HepG2 (cell line): ENCODE measurements at regions not wholly inside any gene's neighbourhood (a gene's known extent, or its start where the extent isn't known, plus 50 kb on each side); places are given as distances from the start of the nearest gene placed in this dataset.
A peak's percentile ranks its signal among the peaks of the same experiment; 100 is the strongest.

Experiments
- CENPBD1 ChIP-seq: sonication (generic); formaldehyde crosslinking; IDR thresholded peaks from 2 replicates; pipeline ENCODE4 v1.8.0; 2022; ENCODE audit warnings: missing genetic modification reagents, low read depth, mild to moderate bottlenecking, borderline replicate concordance
- DR1 ChIP-seq: sonication (generic); formaldehyde crosslinking; IDR thresholded peaks from 2 replicates; pipeline ENCODE4 v1.8.0; 2021; ENCODE audit warnings: mild to moderate bottlenecking, missing genetic modification reagents, inconsistent platforms
- E2F2 ChIP-seq: sonication (generic); formaldehyde crosslinking; IDR thresholded peaks from 2 replicates; pipeline ENCODE4 v1.4.0; 2020; ENCODE audit warnings: missing genetic modification reagents, borderline replicate concordance
- GABPB1 ChIP-seq: IDR thresholded peaks from 2 replicates; pipeline ENCODE4 v1.6.1; 2016; ENCODE audit warnings: mild to moderate bottlenecking, missing genetic modification reagents, moderate library complexity, missing compliant biosample characterization
- HNF1B ChIP-seq: sonication (generic); formaldehyde crosslinking; IDR thresholded peaks from 2 replicates; pipeline ENCODE4 v1.5.1; 2020; ENCODE audit warnings: mild to moderate bottlenecking, moderate library complexity, missing genetic modification reagents
- KDM5A ChIP-seq: fragments of 200-600 bp; sonication (generic); IDR thresholded peaks from 2 replicates; pipeline ENCODE4 v1.7.0; 2018; ENCODE audit warnings: antibody characterized with exemption, mild to moderate bottlenecking, low read length, borderline replicate concordance
- KLF12 ChIP-seq: sonication (generic); formaldehyde crosslinking; IDR thresholded peaks from 2 replicates; pipeline ENCODE4 v1.4.0; 2020; ENCODE audit warnings: missing genetic modification reagents, borderline replicate concordance
- MAFF ChIP-seq: IDR thresholded peaks from 2 replicates; pipeline ENCODE4 v1.6.1; 2011; ENCODE audit warnings: low read depth, low read length, improper control_type of control experiment
- MBD4 ChIP-seq: IDR thresholded peaks from 2 replicates; pipeline ENCODE4 v1.6.1; 2012; ENCODE audit warnings: low read length, inconsistent platforms, borderline replicate concordance
- MIER2 ChIP-seq: IDR thresholded peaks from 2 replicates; pipeline ENCODE4 v1.6.1; 2016; ENCODE audit warnings: missing biosample characterization, missing genetic modification reagents
- NCOA5 ChIP-seq: sonication (generic); formaldehyde crosslinking; IDR thresholded peaks from 2 replicates; pipeline ENCODE4 v1.4.0; 2020; ENCODE audit warnings: missing genetic modification reagents
- POLR2AphosphoS2 ChIP-seq: IDR thresholded peaks from 2 replicates; pipeline ENCODE4 v1.6.1; 2011; ENCODE audit warnings: low read depth, low read length, improper control_type of control experiment
- PPARG ChIP-seq: conservative IDR thresholded peaks from 2 replicates; pipeline ENCODE4 v1.6.1; 2016; ENCODE audit warnings: missing biosample characterization, missing genetic modification reagents
- ZMYM2 ChIP-seq: sonication (generic); formaldehyde crosslinking; IDR thresholded peaks from 2 replicates; pipeline ENCODE4 v1.8.0; 2022; ENCODE audit warnings: mild to moderate bottlenecking, missing genetic modification reagents
- ZNF326 ChIP-seq: sonication (generic); formaldehyde crosslinking; IDR thresholded peaks from 2 replicates; pipeline ENCODE4 v1.4.0; 2020; ENCODE audit warnings: missing genetic modification reagents, borderline replicate concordance
- ZNF7 ChIP-seq: IDR thresholded peaks from 2 replicates; pipeline ENCODE4 v1.6.1; 2016; ENCODE audit warnings: missing biosample characterization, missing genetic modification reagents
- ZNF777 ChIP-seq: sonication (generic); formaldehyde crosslinking; IDR thresholded peaks from 2 replicates; pipeline ENCODE4 v1.4.0; 2020; ENCODE audit warnings: missing genetic modification reagents
- ZNF839 ChIP-seq: sonication (generic); formaldehyde crosslinking; IDR thresholded peaks from 2 replicates; pipeline ENCODE4 v1.4.0; 2020; ENCODE audit warnings: missing genetic modification reagents, mild to moderate bottlenecking, borderline replicate concordance
- TF ChIP-seq, protein P1 (sequence below): sonication (generic); formaldehyde crosslinking; IDR thresholded peaks from 2 replicates; pipeline ENCODE4 v1.8.0; 2022; ENCODE audit warnings: low read depth, missing genetic modification reagents
- TF ChIP-seq, protein P2 (sequence below): sonication (generic); formaldehyde crosslinking; IDR thresholded peaks from 2 replicates; pipeline ENCODE4 v1.5.1; 2020; ENCODE audit warnings: mild to moderate bottlenecking, missing genetic modification reagents, borderline replicate concordance
- TF ChIP-seq, protein P3 (sequence below): sonication (generic); formaldehyde crosslinking; IDR thresholded peaks from 2 replicates; pipeline ENCODE4 v1.5.0; 2020; ENCODE audit warnings: missing genetic modification reagents, mild to moderate bottlenecking, borderline replicate concordance

DNA sequence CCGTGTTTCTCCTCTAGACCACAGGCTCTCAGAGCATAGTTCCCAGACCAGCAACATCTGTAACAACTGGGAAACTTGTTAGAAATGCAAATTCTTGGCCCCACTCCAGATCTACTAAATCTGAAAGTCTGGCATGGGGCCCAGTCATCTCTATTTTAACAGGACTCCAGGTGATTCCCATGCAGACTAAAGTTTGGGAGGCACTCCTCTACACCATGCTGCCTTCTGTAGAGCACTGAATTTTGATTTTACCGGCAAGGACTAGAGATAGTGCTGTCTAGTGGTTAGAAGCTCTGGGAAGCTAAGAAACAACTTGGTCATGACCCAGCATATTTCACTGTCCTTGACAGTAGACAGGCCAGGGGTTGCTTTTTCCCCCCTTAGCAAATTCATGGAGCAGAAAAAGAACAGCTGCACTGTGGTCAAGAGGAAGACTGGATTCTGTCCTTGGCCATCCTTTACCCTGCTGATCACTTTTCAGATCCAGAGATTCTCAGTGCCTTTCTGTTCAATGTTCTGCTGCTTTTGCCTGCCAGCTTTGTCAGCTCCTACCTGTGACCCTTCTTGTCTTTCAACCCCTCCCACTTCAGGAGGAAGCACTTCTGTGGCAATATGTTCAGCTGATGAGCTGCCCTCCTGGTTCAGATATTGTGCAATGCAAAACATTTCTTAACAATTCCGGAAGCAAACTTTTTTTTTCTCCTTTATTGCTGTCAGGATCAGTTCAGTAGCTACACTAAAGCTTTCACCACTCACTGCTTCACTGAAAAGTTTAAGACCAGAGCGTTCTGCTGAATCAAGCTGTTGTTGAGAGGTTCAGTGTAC, 133.8 kb upstream of the NUDT4 start (continued):
- TF ChIP-seq MAFF, result no peak
- no peak for TF ChIP-seq ZNF777 (CRISPR knock-in tag)
- peak; percentile 45; the same call in 1 of the 2 replicates for TF ChIP-seq KDM5A
- TF ChIP-seq ZNF326 (CRISPR knock-in tag), result no peak
- no peak for TF ChIP-seq E2F2 (CRISPR knock-in tag)
- TF ChIP-seq ZMYM2 (CRISPR knock-in tag), result no peak
- TF ChIP-seq, protein P1, sequence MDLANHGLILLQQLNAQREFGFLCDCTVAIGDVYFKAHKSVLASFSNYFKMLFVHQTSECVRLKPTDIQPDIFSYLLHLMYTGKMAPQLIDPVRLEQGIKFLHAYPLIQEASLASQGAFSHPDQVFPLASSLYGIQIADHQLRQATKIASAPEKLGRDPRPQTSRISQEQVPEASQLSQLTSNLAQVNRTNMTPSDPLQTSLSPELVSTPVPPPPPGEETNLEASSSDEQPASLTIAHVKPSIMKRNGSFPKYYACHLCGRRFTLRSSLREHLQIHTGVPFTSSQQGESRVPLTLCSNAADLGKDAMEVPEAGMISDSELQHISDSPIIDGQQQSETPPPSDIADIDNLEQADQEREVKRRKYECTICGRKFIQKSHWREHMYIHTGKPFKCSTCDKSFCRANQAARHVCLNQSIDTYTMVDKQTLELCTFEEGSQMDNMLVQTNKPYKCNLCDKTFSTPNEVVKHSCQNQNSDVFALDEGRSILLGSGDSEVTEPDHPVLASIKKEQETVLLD (CRISPR knock-in tag), result no peak
- no peak for TF ChIP-seq ZNF839
- no peak for TF ChIP-seq CENPBD1
- TF ChIP-seq MIER2 (CRISPR knock-in tag), result 0 out of 2 replicates have a peak, but pooled peaks have one; percentile 63
- TF ChIP-seq, protein P2, sequence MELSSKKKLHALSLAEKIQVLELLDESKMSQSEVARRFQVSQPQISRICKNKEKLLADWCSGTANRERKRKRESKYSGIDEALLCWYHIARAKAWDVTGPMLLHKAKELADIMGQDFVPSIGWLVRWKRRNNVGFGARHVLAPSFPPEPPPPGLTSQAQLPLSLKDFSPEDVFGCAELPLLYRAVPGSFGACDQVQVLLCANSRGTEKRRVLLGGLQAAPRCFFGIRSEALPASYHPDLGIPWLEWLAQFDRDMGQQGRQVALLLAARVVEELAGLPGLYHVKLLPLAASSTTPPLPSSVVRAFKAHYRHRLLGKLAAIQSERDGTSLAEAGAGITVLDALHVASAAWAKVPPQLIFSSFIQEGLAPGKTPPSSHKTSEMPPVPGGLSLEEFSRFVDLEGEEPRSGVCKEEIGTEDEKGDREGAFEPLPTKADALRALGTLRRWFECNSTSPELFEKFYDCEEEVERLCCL (CRISPR knock-in tag), result no peak
- no peak for TF ChIP-seq DR1 (CRISPR knock-in tag)
- TF ChIP-seq MBD4, result 0 out of 2 replicates have a peak, but pooled peaks have one; percentile 71
- no peak for TF ChIP-seq POLR2AphosphoS2
- no peak; the same call in 1 of the 2 replicates for TF ChIP-seq ZNF7 (CRISPR knock-in tag)
- TF ChIP-seq NCOA5, result no peak
- TF ChIP-seq, protein P3, sequence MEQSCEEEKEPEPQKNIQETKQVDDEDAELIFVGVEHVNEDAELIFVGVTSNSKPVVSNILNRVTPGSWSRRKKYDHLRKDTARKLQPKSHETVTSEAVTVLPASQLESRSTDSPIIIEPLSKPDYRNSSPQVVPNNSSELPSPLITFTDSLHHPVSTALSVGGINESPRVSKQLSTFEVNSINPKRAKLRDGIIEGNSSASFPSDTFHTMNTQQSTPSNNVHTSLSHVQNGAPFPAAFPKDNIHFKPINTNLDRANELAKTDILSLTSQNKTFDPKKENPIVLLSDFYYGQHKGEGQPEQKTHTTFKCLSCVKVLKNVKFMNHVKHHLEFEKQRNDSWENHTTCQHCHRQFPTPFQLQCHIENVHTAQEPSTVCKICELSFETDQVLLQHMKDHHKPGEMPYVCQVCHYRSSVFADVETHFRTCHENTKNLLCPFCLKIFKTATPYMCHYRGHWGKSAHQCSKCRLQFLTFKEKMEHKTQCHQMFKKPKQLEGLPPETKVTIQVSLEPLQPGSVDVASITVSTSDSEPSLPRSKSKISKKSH (CRISPR knock-in tag), result no peak
- peak; percentile 66; the same call in 1 of the 2 replicates for TF ChIP-seq PPARG (CRISPR knock-in tag)
- TF ChIP-seq KLF12 (CRISPR knock-in tag), result no peak
- peak; percentile 83 for TF ChIP-seq GABPB1 (CRISPR knock-in tag)
- TF ChIP-seq HNF1B (CRISPR knock-in tag), result peak; percentile 60; the same call in 1 of the 2 replicates
